Left colon (tissue), 2 donors: ENCODE measurements at regions not wholly inside any gene's neighbourhood (a gene's known extent, or its start where the extent isn't known, plus 50 kb on each side); places are given as distances from the start of the nearest gene placed in this dataset.

ENCODE experiments used
- ATAC-seq: fragments of 200-7000 bp; cut with Tn5 transposase; one replicate; pipeline ENCODE4 v1.9.1; 2020; ENCODE audit warnings: mild to moderate bottlenecking, moderate library complexity
- DNase-seq, 2 donors: peaks; one replicate each; pipeline ENCODE4 v3.0.0-alpha.2; 2020
- intact Hi-C, 2 donors: fragments of 100-400 bp; cut with DNase I in 1 of 2; cut with micrococcal nuclease in 1 of 2; formaldehyde crosslinking; loops; one replicate each; pipeline versions ENCODE4 v1.11.2 to v1.14.0; 2022; cut with DNase I, micrococcal nuclease
- donor health status: DM: no; HTN: no; CAD: no.
- donor health status: DM: yes; HTN: yes; CAD: no.

DNA sequence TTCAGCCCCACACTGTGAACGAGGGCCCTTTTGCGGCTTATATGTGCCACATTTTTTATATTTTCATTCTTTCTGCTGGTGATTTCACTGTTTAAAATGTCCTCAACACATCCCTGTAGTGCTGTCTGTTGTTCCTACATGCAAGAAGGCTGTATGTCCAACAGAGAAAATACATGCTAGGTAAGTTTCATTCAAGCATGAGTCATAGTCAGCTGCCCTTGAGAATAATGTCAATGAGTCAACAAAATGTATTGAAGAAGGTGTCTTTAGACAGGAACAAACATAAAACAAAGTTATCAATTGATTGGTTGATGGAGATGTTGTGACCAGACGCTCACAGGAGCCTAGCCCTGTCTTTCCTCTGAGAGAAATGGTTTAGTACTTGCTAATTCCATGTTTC, 553.4 kb downstream of the PLPP3 start:
- ATAC-seq (no peak), DNase-seq (no peak)
- intact Hi-C loops: no loop called here

DNA sequence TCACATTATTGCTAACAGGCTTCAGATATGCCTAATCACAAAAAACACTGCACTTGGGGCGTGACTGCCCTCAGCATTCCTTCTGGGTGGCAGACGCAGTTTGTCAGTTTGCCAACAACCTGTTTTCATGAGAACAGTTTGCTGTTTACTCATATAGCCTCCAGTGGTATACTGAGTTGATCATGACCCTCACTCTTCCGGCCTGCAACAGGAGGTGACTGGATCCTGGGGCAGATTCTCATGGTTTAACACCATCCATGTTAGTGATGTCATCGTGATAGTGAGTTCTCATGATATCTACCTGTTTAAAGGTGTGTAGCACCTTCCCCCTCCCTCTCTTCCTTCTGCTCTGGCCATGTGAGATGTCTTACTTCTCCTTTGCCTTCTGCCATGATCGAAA, 555.2 kb downstream of the PLPP3 start:
- no peak for ATAC-seq
- no peak for DNase-seq
- intact Hi-C loops: no loop called here

DNA sequence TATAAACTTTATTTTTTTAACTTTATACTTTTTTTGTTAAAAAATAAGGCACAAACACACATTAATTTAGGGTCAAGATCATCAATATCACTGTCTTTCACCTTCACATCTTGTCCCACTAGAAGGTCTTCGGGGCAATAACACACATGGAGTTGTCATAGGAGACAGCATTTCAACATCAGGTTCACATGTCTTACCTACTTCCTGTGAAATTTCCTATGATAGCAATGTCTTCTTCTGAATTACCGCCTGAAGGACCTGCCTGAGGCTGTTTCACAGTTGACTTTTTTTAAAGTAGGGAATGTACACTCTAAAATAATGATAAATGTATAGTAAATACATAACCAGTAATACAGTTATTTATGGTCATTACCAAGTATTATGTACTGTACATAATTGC, 559.4 kb downstream of the PLPP3 start:
- intact Hi-C loops: no loop called here
- no peak for ATAC-seq
- DNase-seq: no peak

DNA sequence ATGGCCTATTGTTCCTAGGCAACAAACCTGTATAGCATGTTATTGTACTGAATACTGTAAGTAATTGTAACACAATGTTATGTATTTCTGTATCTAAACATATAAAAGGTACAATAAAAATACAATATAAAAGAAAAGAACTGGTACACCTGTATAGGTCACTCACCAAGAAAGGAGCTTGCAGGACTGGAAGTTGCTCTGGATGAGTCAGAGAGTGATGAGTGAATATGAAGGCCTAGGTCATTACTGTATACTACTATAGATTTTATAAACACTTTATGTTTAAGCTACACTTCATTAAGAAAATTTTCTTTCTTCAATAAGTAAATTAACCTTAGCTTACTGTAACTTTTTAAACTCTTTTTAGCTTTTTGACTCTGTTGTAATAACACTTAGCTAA, 559.9 kb downstream of the PLPP3 start:
- intact Hi-C loops: no loop called here
- DNase-seq (no peak), ATAC-seq (no peak)

DNA sequence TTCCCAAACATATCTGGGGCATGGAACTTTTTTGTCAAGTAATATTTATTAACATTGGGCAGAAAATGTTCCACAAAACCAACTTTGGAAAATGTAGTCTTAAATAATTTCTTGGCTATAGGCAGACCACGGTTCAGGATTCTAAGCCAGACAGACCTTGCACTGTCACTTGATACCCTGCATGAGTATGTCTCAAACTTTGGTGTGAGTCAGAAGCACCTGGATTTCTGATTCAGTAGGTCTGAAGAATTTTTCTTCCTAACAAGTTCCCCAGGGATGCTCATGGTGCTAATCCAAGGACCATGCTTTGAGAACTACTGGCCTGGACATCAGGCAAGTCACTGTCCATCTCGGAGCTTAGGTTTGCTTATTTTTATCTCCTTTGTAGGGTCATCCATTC, 562.0 kb downstream of the PLPP3 start:
- intact Hi-C loops: no loop called here
- DNase-seq (no peak), ATAC-seq (no peak)

DNA sequence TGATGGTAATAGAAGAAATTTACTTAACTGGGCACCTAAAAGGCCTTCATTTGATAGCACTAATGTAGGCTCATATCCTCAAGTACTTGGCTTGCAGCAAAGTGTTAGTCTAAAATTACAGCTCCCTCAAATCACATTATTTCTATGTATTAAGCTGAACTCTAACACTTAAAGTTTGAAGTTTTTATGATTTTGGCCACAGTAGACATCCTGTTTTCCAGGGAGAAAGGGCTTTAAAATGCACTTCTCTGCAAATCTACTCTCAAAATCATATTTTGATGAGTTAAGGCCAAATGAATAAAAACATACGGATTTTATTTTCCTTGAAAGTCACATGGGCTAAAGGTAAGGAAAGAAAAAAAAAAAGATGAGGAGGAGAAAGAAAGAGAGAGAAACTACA, 575.5 kb downstream of the PLPP3 start:
- intact Hi-C loops: no loop called here
- DNase-seq: no peak
- no peak for ATAC-seq

DNA sequence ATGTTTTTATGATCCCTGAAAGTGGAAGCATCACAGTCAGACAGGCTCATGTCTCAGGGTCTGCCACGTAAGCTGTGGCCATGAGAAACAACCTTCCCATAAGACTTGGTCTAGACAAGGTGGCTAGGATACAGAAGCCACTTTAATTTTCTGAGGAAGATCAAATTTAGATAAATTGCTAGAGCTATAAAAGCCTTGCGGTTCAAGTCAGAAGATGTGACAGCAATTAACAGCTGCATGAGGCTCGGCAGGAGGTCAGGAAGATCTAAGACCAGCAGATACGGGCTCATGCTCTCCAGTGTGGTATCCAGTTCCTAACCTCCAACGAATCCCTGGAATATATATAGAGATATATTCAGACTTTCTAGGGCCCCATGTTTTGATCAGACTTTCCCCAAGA, 577.1 kb downstream of the PLPP3 start:
- DNase-seq: no peak
- no peak for ATAC-seq
- intact Hi-C loops: no loop called here

DNA sequence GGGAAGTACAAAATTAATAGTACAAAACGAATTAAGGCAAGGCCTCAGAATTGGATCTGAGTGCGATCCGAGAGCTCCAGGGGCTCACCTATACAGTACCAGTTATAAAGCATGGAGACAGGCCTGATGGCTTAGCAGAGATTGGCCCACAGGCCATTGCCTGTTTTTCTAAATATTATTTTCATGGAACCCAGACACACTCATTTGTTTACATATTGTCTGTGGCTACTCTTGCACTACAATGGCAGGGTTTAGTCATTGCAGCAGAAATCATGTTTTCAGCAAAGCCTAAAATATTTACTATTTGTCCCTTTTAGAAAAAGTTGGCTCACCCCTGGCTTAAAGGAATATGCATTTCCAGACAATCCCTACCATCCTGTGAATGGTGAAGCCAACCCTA, 578.9 kb downstream of the PLPP3 start:
- DNase-seq (no peak), ATAC-seq (no peak)
- intact Hi-C loops: no loop called here

DNA sequence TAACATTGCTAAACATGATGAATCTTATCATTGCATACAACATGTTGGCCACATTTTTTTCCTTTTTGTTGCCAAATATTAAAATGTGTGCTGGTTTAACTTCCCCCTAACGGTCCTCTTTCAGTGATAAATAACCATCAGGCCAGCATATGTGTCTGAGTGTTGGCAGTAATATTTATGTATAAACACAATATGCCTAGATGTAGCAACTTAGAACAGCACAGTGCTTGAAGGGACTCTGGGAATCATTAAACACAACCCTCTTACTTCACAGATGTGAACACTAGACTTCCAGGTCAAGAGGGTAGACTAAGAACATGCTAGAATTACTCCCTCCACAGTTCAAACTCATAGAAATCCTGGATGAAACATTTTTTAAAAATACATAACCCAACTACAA, 581.8 kb downstream of the PLPP3 start:
- DNase-seq: no peak
- no peak for ATAC-seq
- intact Hi-C loops: no loop called here

DNA sequence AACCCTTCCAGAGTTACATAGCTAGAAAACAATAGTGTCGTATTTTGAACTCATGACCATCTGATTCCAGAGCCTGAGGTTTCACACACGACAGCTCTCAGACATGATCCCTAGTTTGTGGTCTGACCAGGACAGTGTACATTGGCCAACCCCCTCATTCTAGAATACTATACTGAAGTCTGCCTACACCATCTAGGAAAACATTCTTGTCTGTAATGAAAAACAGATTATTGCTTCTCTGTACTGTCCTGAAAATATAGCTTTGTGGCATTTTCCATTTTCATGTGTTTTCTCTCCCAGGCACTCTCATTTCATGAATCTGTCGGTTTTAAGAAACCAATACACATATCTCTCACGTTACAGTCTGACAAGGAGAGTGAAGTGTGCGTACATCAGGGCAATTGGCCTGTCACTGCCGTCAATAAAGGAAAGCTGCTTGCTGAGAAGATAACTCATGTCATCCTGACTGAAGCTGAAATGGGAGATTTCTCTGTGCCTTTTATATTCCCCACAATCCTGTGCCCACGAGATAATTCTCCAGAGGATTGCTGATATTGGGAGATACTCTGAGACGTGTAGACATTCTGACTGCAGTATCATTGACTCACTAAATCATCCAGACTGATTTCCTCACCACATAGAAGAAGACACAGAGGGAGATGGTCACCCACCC, 585.6 kb downstream of the PLPP3 start:
- intact Hi-C loops: no loop called here
- DNase-seq (no peak), ATAC-seq (no peak)

DNA sequence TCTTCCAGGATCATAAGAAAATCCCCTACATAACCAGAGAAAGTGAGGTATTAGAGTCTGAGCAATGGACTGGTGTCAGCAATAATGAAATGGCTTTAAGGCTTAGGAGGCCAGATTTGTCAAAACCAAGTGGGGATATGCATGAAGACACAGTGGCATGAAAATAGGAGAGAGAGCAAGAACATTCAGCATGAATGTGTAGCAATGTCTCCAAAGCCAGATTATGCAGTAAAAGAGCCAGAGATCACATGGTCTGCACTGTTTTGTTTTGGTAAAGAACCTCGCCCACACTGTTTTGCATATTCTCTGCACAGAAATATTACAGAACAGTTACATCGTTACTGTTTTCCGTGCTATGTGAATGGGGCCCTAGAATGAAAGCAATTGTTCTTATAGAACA, 589.4 kb downstream of the PLPP3 start:
- no peak for DNase-seq
- intact Hi-C loops: no loop called here
- no peak for ATAC-seq

DNA sequence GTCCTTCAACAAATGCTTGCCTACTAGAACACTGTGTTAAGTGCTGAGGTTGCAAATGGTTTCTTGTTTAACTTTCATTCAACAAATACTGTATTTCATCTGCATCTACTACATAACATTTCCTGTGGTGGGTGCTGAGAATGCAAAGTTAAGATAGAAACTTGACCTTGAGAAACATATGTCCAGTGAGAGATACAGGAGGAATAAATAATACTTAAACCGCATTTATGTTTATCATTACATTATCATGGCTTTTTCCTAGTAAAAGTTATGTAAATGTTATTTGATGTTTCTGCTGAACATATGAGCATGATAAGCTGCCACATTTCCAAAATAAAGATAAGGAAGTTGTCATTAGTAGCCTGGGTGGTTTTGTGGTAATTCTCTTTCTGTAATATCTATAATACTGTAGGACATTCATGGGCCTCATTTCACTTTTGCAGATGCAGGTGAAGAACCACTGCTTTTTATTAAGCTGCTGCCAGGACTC, 590.4 kb downstream of the PLPP3 start:
- DNase-seq (no peak), ATAC-seq (no peak)
- intact Hi-C loops: no loop called here

DNA sequence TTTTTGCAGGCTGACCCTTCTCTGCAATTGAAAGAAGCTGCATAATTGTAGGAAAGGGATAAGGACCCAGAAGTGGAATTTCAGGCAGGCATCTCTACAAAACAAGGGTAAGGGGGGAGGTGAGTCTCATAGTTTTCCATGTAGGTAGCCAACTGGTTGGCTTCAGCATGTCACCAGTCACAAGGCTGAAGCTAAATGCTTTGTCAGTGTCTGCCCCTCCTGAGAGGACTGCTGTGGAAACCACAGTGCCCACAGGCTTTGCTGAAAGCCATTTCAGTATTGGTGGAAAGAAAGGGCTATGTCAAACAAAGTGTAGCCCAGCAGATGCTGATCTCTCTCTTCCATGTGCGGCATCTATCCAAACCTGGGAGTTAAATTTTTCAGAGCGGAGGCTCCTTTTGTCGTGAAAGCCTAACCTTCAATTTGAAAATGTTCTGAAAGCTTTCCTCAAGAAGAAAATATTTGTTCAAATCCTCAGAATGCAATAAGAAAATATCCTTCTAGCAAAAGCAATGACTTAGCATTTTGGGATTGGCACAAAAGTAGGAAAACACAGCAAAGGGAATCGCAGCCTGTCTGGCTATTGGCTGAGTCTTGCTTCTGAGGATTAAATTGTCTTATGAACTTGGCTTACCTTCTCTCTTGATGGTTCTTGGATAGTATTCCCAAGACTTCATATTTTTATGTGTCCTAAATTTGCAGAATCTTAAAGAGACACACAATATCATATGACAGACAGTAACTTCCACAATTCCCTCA, 591.7 kb downstream of the PLPP3 start:
- ATAC-seq (no peak), DNase-seq (no peak)
- intact Hi-C loops: no loop called here

DNA sequence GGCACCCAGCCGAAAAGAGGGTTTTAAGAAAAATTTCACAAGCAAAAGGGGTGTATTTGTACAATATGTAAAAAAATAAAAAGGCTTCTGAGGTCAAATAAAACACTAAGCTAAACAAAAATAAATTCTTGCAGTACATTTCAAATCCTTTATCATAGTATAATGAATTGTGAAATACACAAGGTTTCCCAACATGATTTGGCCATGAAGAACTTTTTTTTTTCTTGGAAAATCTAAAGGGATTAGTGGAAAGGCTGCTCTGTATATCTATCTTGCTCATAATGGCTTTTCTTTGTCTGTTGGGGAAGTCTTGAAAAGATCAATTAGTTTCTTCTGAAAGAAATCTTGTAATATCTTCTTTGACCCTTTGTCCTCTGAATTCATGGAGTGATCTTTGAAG, 593.4 kb downstream of the PLPP3 start:
- DNase-seq (no peak), ATAC-seq (no peak)
- intact Hi-C loops: no loop called here

DNA sequence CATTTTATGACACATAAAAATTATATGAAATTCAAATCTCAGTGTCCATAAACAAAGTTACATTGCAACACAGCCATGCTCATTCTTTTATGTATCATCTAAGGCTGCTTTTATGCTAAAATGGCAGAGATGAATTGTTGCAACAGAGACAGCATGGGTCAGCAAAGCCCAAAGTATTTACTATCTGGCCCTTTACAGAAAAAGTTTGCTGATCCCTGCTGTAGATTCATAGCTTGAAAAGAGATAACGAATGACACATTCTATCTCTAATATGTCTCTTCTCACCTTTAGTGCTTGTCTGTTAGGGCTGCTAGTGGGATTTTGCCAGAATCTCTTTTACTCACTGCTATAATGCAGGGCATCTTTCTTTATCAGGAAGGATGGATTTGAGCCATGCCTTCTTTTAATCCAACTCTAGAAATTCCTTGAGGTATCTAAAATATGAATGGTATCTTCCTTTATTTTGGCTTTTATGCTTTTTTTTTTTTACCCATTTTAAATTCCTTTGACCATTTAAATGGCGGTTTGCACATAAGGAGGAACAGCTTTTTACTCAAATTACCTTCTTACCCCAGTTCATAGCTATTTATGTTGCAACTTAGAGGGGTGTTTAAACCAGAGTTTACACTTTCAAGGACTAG, 598.2 kb downstream of the PLPP3 start:
- intact Hi-C loops: no loop called here
- ATAC-seq (no peak), DNase-seq (no peak)

DNA sequence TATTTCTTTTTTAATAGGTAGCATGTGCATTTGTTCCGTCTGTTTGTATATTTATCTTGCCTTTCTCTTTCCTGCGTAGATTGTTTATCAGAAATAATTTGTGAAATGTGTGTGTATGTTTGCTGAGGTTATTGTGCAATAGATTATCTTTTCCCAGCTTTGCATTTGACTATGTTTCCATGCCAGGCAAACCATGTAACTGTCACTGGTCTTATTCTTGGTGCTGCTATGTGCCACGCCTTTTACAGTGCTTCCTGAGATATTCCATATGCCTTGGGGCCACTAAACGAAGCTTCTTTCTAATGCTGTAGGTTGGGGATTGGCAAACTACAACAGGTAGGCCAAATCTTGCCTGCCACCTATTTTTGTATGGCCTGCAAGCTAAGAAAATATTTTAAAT, 598.8 kb downstream of the PLPP3 start:
- ATAC-seq: no peak
- no peak for DNase-seq
- intact Hi-C loops: no loop called here

DNA sequence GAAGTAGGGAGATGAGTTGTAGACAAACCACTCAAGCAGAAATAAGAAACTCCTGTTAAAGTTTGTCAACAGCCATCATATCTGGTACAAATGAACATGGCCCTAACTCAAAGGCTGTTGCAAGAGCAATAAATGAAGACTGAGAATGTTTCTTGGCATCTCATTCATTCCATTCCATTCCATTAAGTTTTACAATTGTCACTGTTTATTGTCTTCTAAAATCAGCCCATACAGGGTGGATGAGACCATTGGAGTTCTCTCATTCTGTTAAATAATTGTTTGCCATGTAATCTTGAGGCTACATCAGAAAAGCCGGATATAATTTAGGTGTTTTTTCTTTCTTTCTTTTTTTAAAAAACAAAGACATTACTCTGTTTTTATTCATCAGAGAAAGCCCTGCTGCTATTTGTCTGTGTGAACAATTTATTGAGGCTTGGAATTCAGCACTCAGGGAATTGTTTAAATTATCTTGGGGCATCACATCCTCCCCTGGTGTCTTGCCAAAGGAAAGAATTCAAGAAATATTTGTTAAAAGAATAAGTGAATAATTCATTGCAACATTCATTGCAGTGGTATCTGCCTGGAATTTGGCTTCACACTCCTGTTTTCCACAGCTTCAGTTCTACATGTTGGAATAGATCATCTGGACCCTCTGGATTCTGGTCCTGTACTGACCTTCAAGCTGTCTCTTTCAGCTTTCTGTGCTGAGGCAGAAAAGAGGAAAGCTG, 604.5 kb downstream of the PLPP3 start:
- ATAC-seq (no peak), DNase-seq (no peak)
- intact Hi-C loops: no loop called here

DNA sequence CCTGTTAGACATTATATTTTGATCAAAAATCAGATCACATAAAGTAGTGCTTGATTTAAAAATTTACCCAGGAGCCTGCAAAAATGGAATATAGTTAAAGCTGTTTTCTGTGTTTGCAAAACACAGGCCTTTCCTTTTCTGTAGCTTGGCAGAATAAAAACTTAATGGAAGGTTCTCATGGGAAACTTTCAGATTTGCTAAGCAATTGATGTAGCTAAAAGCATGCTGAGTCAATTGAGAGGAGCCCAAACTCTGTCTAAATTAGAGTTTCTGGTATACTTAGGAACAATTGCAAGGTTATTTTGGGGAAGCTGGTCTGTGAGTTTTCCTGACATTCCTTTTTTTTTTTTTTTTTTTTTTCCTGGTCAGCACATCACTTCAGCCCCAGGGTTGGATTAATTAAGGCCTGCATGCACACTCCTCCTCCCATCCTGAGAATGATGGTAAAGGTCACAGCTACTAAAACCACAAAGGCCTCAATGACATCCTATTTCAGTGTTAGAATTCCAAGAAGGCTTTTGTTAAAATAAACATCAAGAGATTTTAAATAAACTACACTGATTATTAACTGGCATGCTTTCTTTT, 608.7 kb downstream of the PLPP3 start:
- intact Hi-C loops: no loop called here
- ATAC-seq: no peak
- DNase-seq: no peak

DNA sequence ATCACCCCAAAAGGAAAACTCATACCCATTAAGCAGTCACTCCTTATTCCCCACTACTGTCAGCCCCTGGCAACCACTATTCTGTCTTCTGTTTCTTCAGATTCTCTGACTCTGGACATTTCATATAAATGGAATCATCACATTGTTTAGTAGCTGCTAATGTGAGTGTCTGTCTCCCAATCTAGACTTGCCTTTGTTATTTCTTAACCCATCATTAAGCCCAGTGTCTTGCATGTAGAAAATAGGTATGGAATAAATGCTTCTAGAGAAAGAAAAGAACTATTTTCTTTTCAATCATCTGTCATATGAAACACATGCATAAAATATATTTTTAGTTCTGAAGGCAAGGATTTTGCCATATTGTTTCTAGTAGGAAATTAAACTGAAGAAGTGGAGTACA, 610.0 kb downstream of the PLPP3 start:
- ATAC-seq (no peak), DNase-seq (no peak)
- intact Hi-C loops: no loop called here
